ENCODE measurements at regions not wholly inside any gene's neighbourhood (a gene's known extent, or its start where the extent isn't known, plus 50 kb on each side); places are given as distances from the start of the nearest gene placed in this dataset.

- no peak for DNase-seq (ENCODE audit: low read depth in 2 of 3, low spot score in 2 of 3)
Measured at GRCh38 chr3:66592016-66592761, 91.4 kb upstream of the LRIG1 start.

GRCh38 chr3:66592927-66593625 lies 92.3 kb upstream of the LRIG1 start:
- no peak for DNase-seq (ENCODE audit: low read depth in 2 of 3, low spot score in 2 of 3)

GRCh38 chr3:66593978-66594377 lies 93.2 kb upstream of the LRIG1 start:
- DNase-seq (ENCODE audit: low read depth in 2 of 3, low spot score in 2 of 3): no peak

GRCh38 chr3:66597308-66597863 lies 96.6 kb upstream of the LRIG1 start:
- no peak for DNase-seq (ENCODE audit: low read depth in 2 of 3, low spot score in 2 of 3)

- DNase-seq (ENCODE audit: low read depth in 2 of 3, low spot score in 2 of 3): no peak
Measured at GRCh38 chr3:66598168-66598567, 97.3 kb upstream of the LRIG1 start.

- no peak for DNase-seq (ENCODE audit: low read depth in 2 of 3, low spot score in 2 of 3)
Measured at GRCh38 chr3:66602237-66602636, 101.4 kb upstream of the LRIG1 start.

GRCh38 chr3:66602691-66603090 lies 101.9 kb upstream of the LRIG1 start:
- no peak for DNase-seq (ENCODE audit: low read depth in 2 of 3, low spot score in 2 of 3)

- no peak for DNase-seq (ENCODE audit: low read depth in 2 of 3, low spot score in 2 of 3)
Measured at GRCh38 chr3:66603151-66603611, 102.4 kb upstream of the LRIG1 start.

GRCh38 chr3:66604481-66604880 lies 103.7 kb upstream of the LRIG1 start:
- DNase-seq (ENCODE audit: low read depth in 2 of 3, low spot score in 2 of 3): no peak

- no peak for DNase-seq (ENCODE audit: low read depth in 2 of 3, low spot score in 2 of 3)
Measured at GRCh38 chr3:66606126-66606525, 105.3 kb upstream of the LRIG1 start.

- DNase-seq (ENCODE audit: low read depth in 2 of 3, low spot score in 2 of 3): no peak
Measured at GRCh38 chr3:66606868-66607267, 106.0 kb upstream of the LRIG1 start.

GRCh38 chr3:66609660-66610561 lies 109.1 kb upstream of the LRIG1 start:
- DNase-seq (ENCODE audit: low read depth in 2 of 3, low spot score in 2 of 3): no peak

- DNase-seq (ENCODE audit: low read depth in 2 of 3, low spot score in 2 of 3): no peak
Measured at GRCh38 chr3:66610562-66610909, 109.7 kb upstream of the LRIG1 start.

GRCh38 chr3:66615643-66616301 lies 115.0 kb upstream of the LRIG1 start:
- DNase-seq (ENCODE audit: low read depth in 2 of 3, low spot score in 2 of 3): no peak

- no peak for DNase-seq (ENCODE audit: low read depth in 2 of 3, low spot score in 2 of 3)
Measured at GRCh38 chr3:66617351-66617750, 116.5 kb upstream of the LRIG1 start.

GRCh38 chr3:66618066-66618465 lies 117.2 kb upstream of the LRIG1 start:
- DNase-seq (ENCODE audit: low read depth in 2 of 3, low spot score in 2 of 3): no peak

GRCh38 chr3:66620296-66620695 lies 119.5 kb upstream of the LRIG1 start:
- DNase-seq (ENCODE audit: low read depth in 2 of 3, low spot score in 2 of 3): no peak

- DNase-seq (ENCODE audit: low read depth in 2 of 3, low spot score in 2 of 3): no peak
Measured at GRCh38 chr3:66622756-66623457, 122.1 kb upstream of the LRIG1 start.

- DNase-seq (ENCODE audit: low read depth in 2 of 3, low spot score in 2 of 3): no peak
Measured at GRCh38 chr3:66625505-66626216, 124.8 kb upstream of the LRIG1 start.
